Peyer's patch (tissue), 4 donors: ENCODE measurements at regions not wholly inside any gene's neighbourhood (a gene's known extent, or its start where the extent isn't known, plus 50 kb on each side); places are given as distances from the start of the nearest gene placed in this dataset.

Source experiments
- DNase-seq, 3 donors: peaks; one replicate each; pipeline ENCODE4 v3.0.0-alpha.2; 2017 to 2019
- H3K27ac ChIP-seq, 4 donors: fragments of 200-600 bp; sonication (generic); one replicate each; pipeline ENCODE4 v1.5.1; 2016 to 2019
- H3K27me3 ChIP-seq, 2 donors: fragments of 200-600 bp; sonication (generic); one replicate each; pipeline ENCODE4 v1.5.1; 2019
- H3K36me3 ChIP-seq, 3 donors: fragments of 200-600 bp; sonication (generic); one replicate each; pipeline ENCODE4 v1.5.1; 2016 to 2019
- H3K4me1 ChIP-seq, 4 donors: fragments of 200-600 bp; sonication (generic); one replicate each; pipeline ENCODE4 v1.5.1; 2016 to 2019
- H3K4me3 ChIP-seq, 4 donors: fragments of 200-600 bp; sonication (generic); 1 replicate in 3 of 4; 2 replicates in 1 of 4; pipeline ENCODE4 v1.5.1; 2016 to 2019; ENCODE audit warnings: mild to moderate bottlenecking in 1 of 4
- H3K9me3 ChIP-seq, 4 donors: fragments of 200-600 bp; sonication (generic); one replicate each; pipeline ENCODE4 v1.5.1; 2016 to 2019; ENCODE audit warnings: mild to moderate bottlenecking in 1 of 4
- POLR2A ChIP-seq, 2 donors: fragments of 450-650 bp; IDR thresholded peaks; one replicate each; pipeline ENCODE4 v1.5.1; 2017; ENCODE audit warnings: antibody characterized with exemption in 2 of 2, mild to moderate bottlenecking in 2 of 2, moderate library complexity in 2 of 2
- TF ChIP-seq, protein P1 (sequence below), 6 experiments: fragments of 450-650 bp in 4 of 6; fragments of 200-600 bp in 2 of 6; sonication (generic) in 1 of 6; IDR thresholded peaks; one replicate each; pipeline ENCODE4 v1.5.1; 2017 to 2019; ENCODE audit warnings: antibody characterized with exemption in 6 of 6, mild to moderate bottlenecking in 3 of 6, moderate library complexity in 1 of 6

DNA sequence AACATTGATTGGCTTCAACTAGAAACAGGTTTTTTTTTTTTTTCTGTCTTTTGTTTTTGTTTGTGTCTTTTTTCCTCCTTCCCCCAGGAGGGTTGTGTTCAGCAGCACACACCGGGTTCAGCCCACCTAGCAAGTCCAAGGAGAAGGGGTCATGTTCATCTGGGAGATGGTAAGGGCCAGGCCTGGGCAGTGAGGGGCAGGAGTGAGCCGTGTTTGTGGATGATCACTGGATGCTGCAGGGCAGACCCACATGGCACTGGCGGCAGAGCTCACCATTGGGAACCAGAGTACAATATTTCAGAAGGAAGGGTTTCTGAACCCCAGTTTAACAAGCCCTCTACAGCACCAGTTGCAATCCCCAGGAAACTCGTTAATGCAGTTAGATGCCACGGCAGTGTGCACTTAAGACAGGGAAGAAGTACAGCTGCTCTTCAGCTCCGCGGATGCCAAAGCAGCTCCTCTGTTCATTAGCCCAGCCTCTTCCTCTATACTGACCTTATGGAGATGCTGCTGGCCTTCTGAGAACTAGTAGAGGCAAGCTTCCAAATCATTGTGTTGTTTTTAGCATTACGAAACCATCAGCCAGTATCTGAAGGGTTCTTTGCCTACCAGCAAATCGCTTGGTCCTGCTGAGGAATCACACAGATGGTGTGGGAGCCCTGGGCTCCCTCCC, 508.2 kb upstream of the WWC1 start:
- Histone ChIP-seq H3K27me3 (no peaks in the 10 kb centered on the region), H3K36me3 (no peaks in the 10 kb centered on the region), H3K4me1 (no peaks in the 10 kb centered on the region), H3K9me3 (no peaks in the 10 kb centered on the region), H3K4me3 (no peak overlapping the region), H3K27ac (no peak overlapping the region)
- no peak for DNase-seq
- no peak for TF ChIP-seq POLR2A (IDR thresholded peaks at IDR 0.05)
- TF ChIP-seq, protein P1, sequence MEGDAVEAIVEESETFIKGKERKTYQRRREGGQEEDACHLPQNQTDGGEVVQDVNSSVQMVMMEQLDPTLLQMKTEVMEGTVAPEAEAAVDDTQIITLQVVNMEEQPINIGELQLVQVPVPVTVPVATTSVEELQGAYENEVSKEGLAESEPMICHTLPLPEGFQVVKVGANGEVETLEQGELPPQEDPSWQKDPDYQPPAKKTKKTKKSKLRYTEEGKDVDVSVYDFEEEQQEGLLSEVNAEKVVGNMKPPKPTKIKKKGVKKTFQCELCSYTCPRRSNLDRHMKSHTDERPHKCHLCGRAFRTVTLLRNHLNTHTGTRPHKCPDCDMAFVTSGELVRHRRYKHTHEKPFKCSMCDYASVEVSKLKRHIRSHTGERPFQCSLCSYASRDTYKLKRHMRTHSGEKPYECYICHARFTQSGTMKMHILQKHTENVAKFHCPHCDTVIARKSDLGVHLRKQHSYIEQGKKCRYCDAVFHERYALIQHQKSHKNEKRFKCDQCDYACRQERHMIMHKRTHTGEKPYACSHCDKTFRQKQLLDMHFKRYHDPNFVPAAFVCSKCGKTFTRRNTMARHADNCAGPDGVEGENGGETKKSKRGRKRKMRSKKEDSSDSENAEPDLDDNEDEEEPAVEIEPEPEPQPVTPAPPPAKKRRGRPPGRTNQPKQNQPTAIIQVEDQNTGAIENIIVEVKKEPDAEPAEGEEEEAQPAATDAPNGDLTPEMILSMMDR (IDR thresholded peaks at IDR 0.05), result no peak

DNA sequence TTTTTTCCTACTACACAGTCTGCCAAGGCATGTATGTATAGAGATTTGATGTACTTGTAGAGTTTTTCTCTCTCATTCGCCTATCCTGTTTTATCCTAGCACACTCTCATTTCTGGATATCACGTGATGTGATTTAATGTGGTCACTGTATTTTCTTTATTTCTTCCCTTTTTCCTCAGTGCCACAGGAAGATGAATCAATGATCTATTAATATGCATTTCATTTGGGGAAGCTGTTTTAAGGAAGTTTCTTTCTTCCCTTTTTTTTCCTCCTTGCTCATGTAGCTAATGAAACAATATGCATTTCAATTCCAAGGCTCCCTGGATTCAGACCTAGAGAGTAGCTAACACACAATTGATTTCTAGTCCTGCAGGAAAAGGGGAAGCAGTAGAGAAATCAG, 506.3 kb upstream of the WWC1 start:
- TF ChIP-seq, protein P1 (IDR thresholded peaks at IDR 0.05), result no peak
- no peak for TF ChIP-seq POLR2A (IDR thresholded peaks at IDR 0.05)
- Histone ChIP-seq H3K27me3 (no peaks in the 10 kb centered on the region), H3K4me3 (no peak overlapping the region), H3K4me1 (no peaks in the 10 kb centered on the region), H3K9me3 (no peaks in the 10 kb centered on the region), H3K27ac (no peak overlapping the region), H3K36me3 (no peaks in the 10 kb centered on the region)
- no peak for DNase-seq

DNA sequence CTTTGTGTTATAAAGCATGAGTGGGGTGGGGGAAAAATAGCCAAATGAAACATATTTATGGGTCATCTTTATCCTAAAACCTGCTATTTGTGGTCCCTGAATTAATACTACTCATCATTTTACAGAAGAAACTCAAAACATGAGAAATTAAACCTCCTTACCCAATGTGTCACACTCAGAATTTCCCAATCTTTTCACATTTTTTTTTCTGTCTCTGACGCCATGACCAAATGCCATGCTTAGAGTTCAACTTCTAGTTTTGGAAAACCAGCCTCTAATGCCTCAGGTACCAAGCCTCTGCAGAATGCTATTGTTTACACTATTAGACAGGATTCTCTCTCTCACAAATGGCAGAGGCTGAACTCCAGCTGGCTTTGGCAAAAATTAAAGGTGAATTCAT, 505.5 kb upstream of the WWC1 start:
- no peak for TF ChIP-seq POLR2A (IDR thresholded peaks at IDR 0.05)
- TF ChIP-seq, protein P1 (IDR thresholded peaks at IDR 0.05), result no peak
- Histone ChIP-seq H3K27me3 (no peaks in the 10 kb centered on the region), H3K27ac (no peak overlapping the region), H3K4me3 (no peak overlapping the region), H3K36me3 (no peaks in the 10 kb centered on the region), H3K9me3 (no peaks in the 10 kb centered on the region), H3K4me1 (no peaks in the 10 kb centered on the region)
- no peak for DNase-seq

DNA sequence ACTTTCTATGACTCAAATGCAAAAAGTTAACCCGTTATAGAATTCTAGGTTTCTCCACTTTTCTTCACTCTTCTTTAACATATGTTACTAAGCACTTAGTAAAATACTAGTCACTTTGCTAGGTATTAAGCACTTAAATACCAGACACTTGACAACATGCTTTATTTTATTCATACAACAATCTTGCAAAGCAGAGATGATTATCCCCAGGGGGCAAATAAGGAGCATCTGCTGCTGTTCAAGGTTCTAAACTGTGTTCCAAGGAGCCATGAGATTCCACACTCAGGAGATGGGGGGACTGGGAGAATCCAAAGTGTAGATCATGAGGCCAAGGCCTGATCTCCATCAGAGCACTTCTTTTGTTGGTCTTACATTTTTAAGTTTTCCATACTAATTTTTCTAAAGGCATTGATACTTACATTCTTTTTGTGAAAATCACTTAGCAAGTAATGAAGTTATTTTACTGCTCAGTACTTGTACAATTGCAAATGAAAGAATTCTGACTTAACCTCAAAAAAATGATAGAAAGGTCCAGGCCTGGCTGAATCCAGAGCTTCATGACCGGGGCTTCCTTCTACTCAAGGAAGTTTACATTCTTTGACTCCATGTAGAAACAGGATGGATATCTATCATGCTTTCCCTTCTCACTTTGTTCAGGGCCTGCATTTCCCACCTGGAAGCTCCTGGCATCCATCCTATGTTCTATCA, 504.4 kb upstream of the WWC1 start:
- Histone ChIP-seq H3K27ac (no peak overlapping the region), H3K36me3 (no peaks in the 10 kb centered on the region), H3K27me3 (no peaks in the 10 kb centered on the region), H3K9me3 (no peaks in the 10 kb centered on the region), H3K4me1 (no peaks in the 10 kb centered on the region), H3K4me3 (no peak overlapping the region)
- DNase-seq, result no peak
- TF ChIP-seq, protein P1 (IDR thresholded peaks at IDR 0.05), result no peak
- TF ChIP-seq POLR2A (IDR thresholded peaks at IDR 0.05), result no peak

DNA sequence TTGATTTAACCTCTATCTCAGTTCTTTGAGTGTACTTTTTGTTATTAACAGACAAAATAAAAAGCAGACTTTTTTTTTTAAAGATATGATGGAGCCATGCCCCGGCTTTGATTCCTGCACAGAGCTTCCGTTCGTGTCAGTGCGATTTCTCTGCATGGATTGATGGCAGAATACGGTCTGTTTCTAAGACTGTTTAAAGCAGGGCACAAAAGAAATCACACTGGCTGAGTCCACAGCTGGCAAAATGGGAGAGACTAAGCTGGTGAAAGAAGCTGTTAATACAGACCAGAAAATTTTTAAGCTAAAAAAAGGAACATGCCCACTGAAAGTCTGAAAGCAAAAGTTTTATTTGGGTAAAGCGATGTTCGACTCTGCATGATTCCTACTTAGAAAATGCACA, 501.4 kb upstream of the WWC1 start:
- H3K36me3 ChIP-seq, result no peaks in the 10 kb centered on the region
- TF ChIP-seq, protein P1 (IDR thresholded peaks at IDR 0.05), result no peak
- no peak for TF ChIP-seq POLR2A (IDR thresholded peaks at IDR 0.05)
- H3K9me3 ChIP-seq, result no peaks in the 10 kb centered on the region

More for the DNA sequence above, 501.4 kb upstream of the WWC1 start:
- no peak for DNase-seq
- no peak overlapping the region for H3K4me3 ChIP-seq
- H3K27ac ChIP-seq, result no peak overlapping the region
- H3K27me3 ChIP-seq, result no peaks in the 10 kb centered on the region
- no peaks in the 10 kb centered on the region for H3K4me1 ChIP-seq
